K562 (cell line): ENCODE measurements at regions not wholly inside any gene's neighbourhood (a gene's known extent, or its start where the extent isn't known, plus 50 kb on each side); places are given as distances from the start of the nearest gene placed in this dataset.

Experiments
- ATAC-seq: fragments of 200-7000 bp; cut with Tn5 transposase; 3 replicates; pipeline ENCODE4 v1.9.1; 2020; ENCODE audit warnings: moderate library complexity
- BruUV-seq: library from RNA; stranded (reverse); fragments of 400-500 nt; replicated peaks from 2 replicates; lab custom pipeline; 2021; lab: Mats Ljungman, UMichigan
- CTCF ChIA-PET: fragments of 300-600 bp; formaldehyde crosslinking; extraction: SDS; loops from one replicate; lab custom pipeline; 2021; ENCODE audit warnings: low intra/inter-chr PET ratio; lab: Yijun Ruan, JAX
- POLR2A ChIA-PET: fragments of 300-600, 350-650 bp; sonication (Branson Sonifier 250); formaldehyde crosslinking; extraction: SDS; loops from one replicate; lab custom pipeline; 2021; ENCODE audit warnings: antibody characterized with exemption, inconsistent platforms; lab: Yijun Ruan, JAX
- DNase-seq, 4 experiments: peaks; one replicate each; pipeline versions ENCODE4 v3.0.0 to v3.0.0-alpha.2; 2011 to 2018; ENCODE audit warnings: low spot score in 3 of 4, mixed read lengths in 3 of 4; ENCODE audit errors: extremely low read depth in 1 of 4
- FAIRE-seq: peaks from 2 replicates; lab custom pipeline; 2011; peaks lifted over from hg19 to GRCh38; lab: Jason Lieb, UNC
- H2AFZ ChIP-seq: 2 replicates; pipeline ENCODE4 v1.6.0; 2011; ENCODE audit warnings: low read depth, low read length, control low read depth, inconsistent platforms
- H3K27ac ChIP-seq: fragments of 200-600 bp; 3 replicates; pipeline ENCODE4 v1.8.0; 2011; ENCODE audit warnings: low read depth, mild to moderate bottlenecking, control low read depth, inconsistent platforms, low read length, moderate library complexity, mixed read lengths; ENCODE audit errors: extremely low read depth
- H3K27me3 ChIP-seq, 2 experiments: fragments of 300-600 bp in 1 of 2; 2 replicates in 1 of 2; 3 replicates in 1 of 2; pipeline versions ENCODE4 v1.6.0 to v1.8.0; 2011; ENCODE audit warnings: inconsistent platforms in 2 of 2, low read length in 2 of 2, mild to moderate bottlenecking in 1 of 2, mixed read lengths in 1 of 2, moderate library complexity in 1 of 2; ENCODE audit not compliant: control insufficient read depth in 2 of 2, insufficient read depth in 2 of 2
- H3K36me3 ChIP-seq: fragments of 300-600 bp; 3 replicates; pipeline ENCODE4 v1.8.0; 2011; ENCODE audit warnings: mild to moderate bottlenecking, low read length, inconsistent platforms; ENCODE audit not compliant: control insufficient read depth, insufficient read depth
- H3K4me1 ChIP-seq, 2 experiments: fragments of 200-600 bp in 1 of 2; replicated peaks in 1 of 2; 2 replicates in 1 of 2; 3 replicates in 1 of 2; pipeline versions ENCODE4 v1.5.1 to v1.8.0; 2011; ENCODE audit warnings: inconsistent platforms in 2 of 2, low read length in 2 of 2, mild to moderate bottlenecking in 1 of 2, mixed read lengths in 1 of 2, moderate library complexity in 1 of 2; ENCODE audit not compliant: control insufficient read depth in 2 of 2, insufficient read depth in 2 of 2
- H3K4me2 ChIP-seq: 2 replicates; pipeline ENCODE4 v1.6.1; 2011; ENCODE audit warnings: low read length, control low read depth, inconsistent platforms, mixed read lengths; ENCODE audit not compliant: insufficient read depth
- H3K4me3 ChIP-seq: fragments of 200-600 bp; sonication (generic), shearing (Covaris generic); 2 replicates; pipeline ENCODE4 v1.5.1; 2016; ENCODE audit warnings: control low read depth, inconsistent platforms
- H3K79me2 ChIP-seq: fragments of 200-600 bp; 3 replicates; pipeline ENCODE4 v1.8.0; 2011; ENCODE audit warnings: low read length, inconsistent platforms; ENCODE audit not compliant: control insufficient read depth, insufficient read depth
- H3K9ac ChIP-seq, 2 experiments: 2 replicates each; pipeline versions ENCODE4 v1.6.0 to v1.6.1; 2011; ENCODE audit warnings: low read depth in 2 of 2, low read length in 2 of 2, control low read depth in 1 of 2, inconsistent platforms in 1 of 2, mild to moderate bottlenecking in 1 of 2, mixed read lengths in 1 of 2; ENCODE audit not compliant: insufficient read depth in 1 of 2
- H3K9me1 ChIP-seq: one replicate; pipeline ENCODE4 v1.6.0; 2011; ENCODE audit warnings: inconsistent platforms, mild to moderate bottlenecking, low read length, moderate library complexity; ENCODE audit not compliant: control insufficient read depth, insufficient read depth
- H3K9me3 ChIP-seq: replicated peaks from 2 replicates; pipeline ENCODE4 v1.5.1; 2011; ENCODE audit warnings: low read depth, low read length, inconsistent platforms; ENCODE audit not compliant: control insufficient read depth, insufficient read depth
- H4K20me1 ChIP-seq: replicated peaks from 2 replicates; pipeline ENCODE4 v1.6.1; 2011; ENCODE audit warnings: low read length, inconsistent platforms, mixed read lengths; ENCODE audit not compliant: control insufficient read depth, insufficient read depth
- CBFA2T3 ChIP-seq: fragments of 450-650 bp; IDR thresholded peaks from 2 replicates; pipeline ENCODE4 v1.6.1; 2017
- CHD4 ChIP-seq: fragments of 200-600 bp; sonication (generic); IDR thresholded peaks from 3 replicates; pipeline ENCODE4 v1.6.1; 2012; ENCODE audit warnings: low read depth, mild to moderate bottlenecking, mixed read lengths, low read length, inconsistent platforms; ENCODE audit not compliant: insufficient read depth, insufficient replicate concordance, poor library complexity, severe bottlenecking
- EHMT2 ChIP-seq: fragments of 450-650 bp; IDR thresholded peaks from 2 replicates; pipeline ENCODE4 v1.6.1; 2018; ENCODE audit warnings: antibody characterized with exemption
- FOXJ3 ChIP-seq: sonication (generic); formaldehyde crosslinking; IDR thresholded peaks from 2 replicates; pipeline ENCODE4 v1.4.0; 2020; ENCODE audit warnings: mild to moderate bottlenecking, missing genetic modification reagents
- HMG20A ChIP-seq: fragments of 450-650 bp; formaldehyde crosslinking; conservative IDR thresholded peaks from 2 replicates; pipeline ENCODE4 v1.4.0; 2020; ENCODE audit warnings: mild to moderate bottlenecking, mixed read lengths
- MCM5 ChIP-seq: fragments of 450-650 bp; IDR thresholded peaks from 2 replicates; pipeline ENCODE4 v1.6.1; 2016; ENCODE audit warnings: low read depth
- MTA3 ChIP-seq: fragments of 450-650 bp; formaldehyde crosslinking; IDR thresholded peaks from 2 replicates; pipeline ENCODE4 v1.6.1; 2017; ENCODE audit warnings: mild to moderate bottlenecking, borderline replicate concordance
- RFX5 ChIP-seq: IDR thresholded peaks from 2 replicates; pipeline ENCODE4 v1.6.1; 2011; ENCODE audit warnings: low read depth, mild to moderate bottlenecking, improper control_type of control experiment, low read length
- RNF2 ChIP-seq: sonication (generic); IDR thresholded peaks from 2 replicates; pipeline ENCODE4 v1.6.1; 2016
- ZNF830 ChIP-seq: fragments of 250-450 bp; sonication (Bioruptor Pico); IDR thresholded peaks from 2 replicates; pipeline ENCODE4 v1.5.0; 2021; ENCODE audit warnings: mild to moderate bottlenecking
- WGBS: fragments of 100-300 bp; shearing (Covaris generic); methylation state at CpG from one replicate; pipeline ENCODE4 v1.1.6; 2016; ENCODE audit warnings: low coverage, mixed read lengths; ENCODE audit not compliant: insufficient coverage; ENCODE audit errors: missing lambda C conversion rate; 5-methylcytosine and 5-hydroxymethylcytosine counted together
- in situ Hi-C: fragments of 300-500 bp; cut with MboI; formaldehyde crosslinking; loops from 4 replicates; pipeline ENCODE4 v1.15.0; 2018; ENCODE audit warnings: inconsistent platforms, mixed read lengths
- intact Hi-C: fragments of 100-400 bp; cut with micrococcal nuclease; formaldehyde crosslinking; loops from 2 replicates; pipeline ENCODE4 v1.14.2; 2022
- TF ChIP-seq, protein P1 (sequence below): fragments of 250-450 bp; sonication (Bioruptor Pico); IDR thresholded peaks from 2 replicates; pipeline ENCODE4 v1.6.1; 2021; ENCODE audit warnings: mild to moderate bottlenecking

DNA sequence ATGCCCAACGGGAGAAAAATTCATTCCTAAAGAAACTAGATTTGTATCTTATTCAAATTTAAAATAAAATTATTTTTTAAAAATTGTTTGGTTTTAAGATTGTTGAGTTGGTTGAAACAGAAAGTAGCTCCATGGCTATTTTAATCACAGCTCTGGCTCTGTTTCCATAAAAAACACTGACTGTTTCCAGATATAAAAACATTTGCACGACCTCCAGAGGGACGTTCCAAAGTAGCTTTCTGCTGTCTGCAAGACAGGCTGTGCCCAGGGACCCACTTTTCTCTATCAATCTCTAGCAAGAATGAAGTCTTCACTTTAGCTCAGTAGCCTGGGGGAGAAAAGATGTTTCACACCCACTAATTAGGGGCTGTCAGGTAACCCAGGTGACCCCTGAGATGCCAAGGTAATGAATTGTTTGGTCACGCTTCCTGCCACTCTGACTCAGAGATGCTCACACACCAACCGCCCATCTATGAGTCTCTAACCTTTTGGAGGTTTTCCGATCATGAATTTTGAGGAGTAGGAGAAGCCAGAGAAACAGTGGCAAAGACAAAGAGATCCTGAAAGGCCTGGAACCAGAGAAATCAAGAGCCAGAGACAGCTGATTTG is 220.1 kb upstream of the SOX9 start:
- no peak overlapping the region for H3K4me3 ChIP-seq
- no peaks in the 10 kb centered on the region for H3K79me2 ChIP-seq
- ATAC-seq = no peak
- H3K4me2 ChIP-seq = no peak overlapping the region
- no peak overlapping the region for H2AFZ ChIP-seq
- intact Hi-C loops = no loop called here
- TF ChIP-seq RFX5 = no peak
- TF ChIP-seq EHMT2 = no peak
- no peak for TF ChIP-seq RNF2
- TF ChIP-seq, protein P1, sequence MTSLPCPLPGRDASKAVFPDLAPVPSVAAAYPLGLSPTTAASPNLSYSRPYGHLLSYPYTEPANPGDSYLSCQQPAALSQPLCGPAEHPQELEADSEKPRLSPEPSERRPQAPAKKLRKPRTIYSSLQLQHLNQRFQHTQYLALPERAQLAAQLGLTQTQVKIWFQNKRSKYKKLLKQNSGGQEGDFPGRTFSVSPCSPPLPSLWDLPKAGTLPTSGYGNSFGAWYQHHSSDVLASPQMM (CRISPR knock-in tag) = no peak
- TF ChIP-seq ZNF830 (CRISPR knock-in tag) = no peak
- TF ChIP-seq FOXJ3 (CRISPR knock-in tag) = no peak
- TF ChIP-seq CBFA2T3 = no peak
- TF ChIP-seq CHD4 = no peak
- no peak for TF ChIP-seq MCM5
- TF ChIP-seq HMG20A (CRISPR knock-in tag) = no peak
- no peak for TF ChIP-seq MTA3
- TF ChIP-seq, all 486 proteins: peak for 0
- peaks cover 2% of the 10 kb centered on the region; the same call in 1 of the 2 replicates for H3K9me3 ChIP-seq
- FAIRE-seq = no peak
- H3K27ac ChIP-seq = no peak overlapping the region
- 3% methylated on average over 6 of the region's 6 CpGs for WGBS
- no peaks in the 10 kb centered on the region for H4K20me1 ChIP-seq
- no peak for DNase-seq
- in situ Hi-C loops = no loop called here
- H3K4me1 ChIP-seq = no peaks in the 10 kb centered on the region
- CTCF ChIA-PET = no interaction called here
- POLR2A ChIA-PET = no interaction called here
- H3K27me3 ChIP-seq = no peaks in the 10 kb centered on the region
- no TSS peak for BruUV-seq
- H3K9ac ChIP-seq = no peak overlapping the region
- H3K36me3 ChIP-seq = no peaks in the 10 kb centered on the region
- H3K9me1 ChIP-seq = no peaks in the 10 kb centered on the region
